Lung (tissue), 11 donors: ENCODE measurements at regions not wholly inside any gene's neighbourhood (a gene's known extent, or its start where the extent isn't known, plus 50 kb on each side); places are given as distances from the start of the nearest gene placed in this dataset.

ENCODE experiments used
- ATAC-seq: fragments of 200-7000 bp; cut with Tn5 transposase; one replicate; pipeline ENCODE4 v1.9.1; 2020; ENCODE audit warnings: moderate number of reproducible peaks; ENCODE audit not compliant: insufficient read depth, low FRiP score
- DNase-seq, 3 donors: peaks; one replicate each; pipeline ENCODE4 v3.0.0-alpha.2; 2013 to 2017
- H3K27ac ChIP-seq, 2 donors: one replicate each; pipeline ENCODE4 v1.5.1; 2013; ENCODE audit warnings: mild to moderate bottlenecking in 2 of 2, moderate library complexity in 2 of 2, control low read depth in 1 of 2, inconsistent platforms in 1 of 2, low read depth in 1 of 2, low read length in 1 of 2
- H3K27me3 ChIP-seq, 3 donors: one replicate each; pipeline ENCODE4 v1.5.1; 2013; ENCODE audit warnings: low read length in 2 of 3; ENCODE audit not compliant: control insufficient read depth in 3 of 3, insufficient read depth in 3 of 3
- H3K36me3 ChIP-seq, 4 donors: one replicate each; pipeline ENCODE4 v1.5.1; 2013; ENCODE audit warnings: low read length in 4 of 4, mild to moderate bottlenecking in 1 of 4, moderate library complexity in 1 of 4; ENCODE audit not compliant: control insufficient read depth in 4 of 4, insufficient read depth in 4 of 4
- H3K4me1 ChIP-seq, 5 donors: one replicate each; pipeline ENCODE4 v1.5.1; 2013; ENCODE audit warnings: low read length in 5 of 5, mild to moderate bottlenecking in 2 of 5, moderate library complexity in 1 of 5; ENCODE audit not compliant: control insufficient read depth in 5 of 5, insufficient read depth in 5 of 5
- H3K4me3 ChIP-seq: one replicate; pipeline ENCODE4 v1.5.1; 2013; ENCODE audit warnings: mild to moderate bottlenecking, control low read depth, moderate library complexity
- H3K9ac ChIP-seq, 2 donors: one replicate each; pipeline ENCODE4 v1.5.1; 2013; ENCODE audit warnings: low read length in 2 of 2, control low read depth in 1 of 2; ENCODE audit not compliant: insufficient read depth in 1 of 2
- H3K9me3 ChIP-seq, 4 donors: one replicate each; pipeline ENCODE4 v1.5.1; 2013; ENCODE audit warnings: low read length in 3 of 4, mild to moderate bottlenecking in 1 of 4, moderate library complexity in 1 of 4; ENCODE audit not compliant: control insufficient read depth in 4 of 4, insufficient read depth in 3 of 4
- CTCF ChIP-seq: IDR thresholded peaks from 2 replicates; pipeline ENCODE4 v1.5.1; 2012; ENCODE audit warnings: mild to moderate bottlenecking; ENCODE audit errors: control extremely low read depth, extremely low read depth
- WGBS, 2 donors: extraction: QIAGEN DNeasy Blood & Tissue Kit; methylation state at CpG; one replicate each; pipeline ENCODE4 v1.1.7; 2013; 5-methylcytosine and 5-hydroxymethylcytosine counted together
- donor health status: control.
- donor health status: control.
- donor health status: Bipolar disorder and iron deficiency.
- donor health status: healthy.
- donor health status: DM: yes; HTN: yes; CAD: no.

DNA sequence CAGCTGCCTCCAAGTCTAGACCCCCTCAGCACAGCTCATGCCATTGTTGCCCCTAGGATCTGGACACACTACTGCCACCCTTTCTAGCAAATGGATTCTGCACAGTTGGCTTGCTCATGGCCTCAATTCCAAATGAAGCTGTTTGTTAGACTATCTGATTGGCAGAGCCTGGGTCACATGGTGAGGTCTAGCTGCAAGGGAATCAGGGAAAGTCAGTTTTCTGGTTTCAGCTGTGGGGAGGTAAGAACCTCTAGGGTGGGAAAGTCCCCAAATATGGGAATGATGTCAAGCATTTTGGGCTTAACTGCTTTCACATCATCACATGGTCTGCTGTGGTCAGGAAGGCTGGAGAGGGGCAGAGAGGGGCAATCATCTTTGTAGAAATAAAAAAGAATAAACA lies 150.4 kb upstream of the ITGA6 start:
- H3K27me3 ChIP-seq: no peaks in the 10 kb centered on the region

DNA sequence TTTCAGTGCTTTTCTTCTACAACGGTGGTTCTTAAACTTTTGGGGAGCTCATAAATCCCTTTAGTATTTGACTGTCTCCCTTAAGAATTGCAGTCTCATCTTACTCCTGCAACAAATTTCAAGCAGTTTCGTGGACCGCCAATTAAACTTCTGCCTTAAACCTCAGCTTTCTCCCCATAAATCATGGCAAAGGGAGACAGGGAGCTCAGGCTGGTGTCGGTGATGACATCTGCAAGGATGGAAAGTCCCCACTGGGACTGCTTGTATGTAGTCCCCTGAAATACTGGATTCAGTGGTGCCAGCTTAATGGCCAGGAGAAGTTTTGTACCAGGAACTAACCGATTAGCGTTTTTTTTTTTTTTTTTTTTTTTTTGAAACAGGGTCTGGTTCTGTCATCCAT lies 148.7 kb upstream of the ITGA6 start:
- WGBS, 2 donors: 39 to 68% methylated on average over 6 of the region's 6 CpGs
- peaks cover 0 to 2% (median 0%) of the 10 kb centered on the region in 5 donors for H3K4me1 ChIP-seq
- H3K9me3 ChIP-seq: peaks cover 0 to 3% (median 1%) of the 10 kb centered on the region in 4 donors
- H3K4me3 ChIP-seq: no peak overlapping the region
- no peaks in the 10 kb centered on the region for H3K27me3 ChIP-seq
- no peaks in the 10 kb centered on the region for H3K36me3 ChIP-seq
- no peak for TF ChIP-seq CTCF
- H3K27ac ChIP-seq: no peak overlapping the region
- DNase-seq (no peak), ATAC-seq (no peak)
- no peak overlapping the region for H3K9ac ChIP-seq

More for the DNA sequence above, 150.4 kb upstream of the ITGA6 start:
- Histone ChIP-seq H3K4me1 (peaks cover 0 to 2% (median 0%) of the 10 kb centered on the region in 5 donors), H3K9ac (no peak overlapping the region), H3K4me3 (no peak overlapping the region), H3K9me3 (peaks cover 0 to 3% (median 1%) of the 10 kb centered on the region in 4 donors), H3K27ac (no peak overlapping the region), H3K36me3 (no peaks in the 10 kb centered on the region)
- ATAC-seq (no peak), DNase-seq (no peak)
- no peak for TF ChIP-seq CTCF

- Histone ChIP-seq H3K36me3 (no peaks in the 10 kb centered on the region), H3K4me1 (peaks cover 0 to 2% (median 0%) of the 10 kb centered on the region in 5 donors), H3K4me3 (no peak overlapping the region), H3K27me3 (no peaks in the 10 kb centered on the region), H3K9me3 (peaks cover 0 to 3% (median 1%) of the 10 kb centered on the region in 4 donors), H3K9ac (no peak overlapping the region), H3K27ac (no peak overlapping the region)
- DNase-seq: no peak
- no peak for TF ChIP-seq CTCF
- 60 to 79% methylated on average over 5 of the region's 5 CpGs for WGBS, 2 donors
- no peak for ATAC-seq
These were observed 148.2 kb upstream of the ITGA6 start for GRCh38 chr2:172279214-172279613.

- no peaks in the 10 kb centered on the region for H3K27me3 ChIP-seq
- no peak overlapping the region for H3K9ac ChIP-seq
- H3K27ac ChIP-seq: no peak overlapping the region
- DNase-seq: no peak
- H3K4me3 ChIP-seq: no peak overlapping the region
- H3K4me1 ChIP-seq: peaks cover 0 to 6% (median 0%) of the 10 kb centered on the region in 5 donors
- no peak for ATAC-seq
- H3K36me3 ChIP-seq: no peaks in the 10 kb centered on the region
- H3K9me3 ChIP-seq: peaks cover 0 to 3% (median 1%) of the 10 kb centered on the region in 4 donors
- TF ChIP-seq CTCF: no peak
These were observed 147.6 kb upstream of the ITGA6 start for GRCh38 chr2:172279813-172280212.
